ENCODE measurements at regions not wholly inside any gene's neighbourhood (a gene's known extent, or its start where the extent isn't known, plus 50 kb on each side); places are given as distances from the start of the nearest gene placed in this dataset.

DNA sequence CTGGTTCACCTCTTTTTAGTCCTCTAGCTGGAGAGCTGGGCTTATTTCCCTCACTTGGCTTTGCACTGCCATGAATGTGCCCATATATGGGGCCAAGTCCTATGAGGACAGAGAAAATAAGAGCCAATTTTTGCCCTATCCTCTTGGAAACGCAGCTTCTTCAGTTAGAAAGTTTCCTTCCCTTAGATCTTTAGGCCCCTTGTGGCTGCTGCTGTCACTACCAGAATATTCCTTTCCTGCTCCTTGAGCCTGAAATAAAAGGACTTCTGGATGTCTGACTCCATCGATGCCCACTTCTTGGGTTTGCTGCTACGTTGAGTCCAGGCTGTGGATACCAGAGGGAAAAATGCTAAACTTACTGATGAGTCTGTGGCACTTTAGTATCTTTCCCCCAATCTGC lies 487.1 kb downstream of the GRIN2A start:
- WGBS: 82% methylated on average over 3 of the region's 3 CpGs
- no peaks in the 10 kb centered on the region for H3K36me3 ChIP-seq
- intact Hi-C loops (cut with DNase I): no loop called here

More for the DNA sequence above, 487.1 kb downstream of the GRIN2A start:
- H3K4me1 ChIP-seq: no peaks in the 10 kb centered on the region
- H3K9me3 ChIP-seq: no peaks in the 10 kb centered on the region
- H3K27me3 ChIP-seq: peaks cover 0 to 14% (median 0%) of the 10 kb centered on the region in 4 donors
- TF ChIP-seq POLR2A (IDR thresholded peaks at IDR 0.05; ENCODE audit: low read depth): no peak
- TF ChIP-seq POLR2AphosphoS5 (IDR thresholded peaks at IDR 0.05): no peak
- no peak for TF ChIP-seq EP300 (IDR thresholded peaks at IDR 0.05)
- TF ChIP-seq, protein P1, sequence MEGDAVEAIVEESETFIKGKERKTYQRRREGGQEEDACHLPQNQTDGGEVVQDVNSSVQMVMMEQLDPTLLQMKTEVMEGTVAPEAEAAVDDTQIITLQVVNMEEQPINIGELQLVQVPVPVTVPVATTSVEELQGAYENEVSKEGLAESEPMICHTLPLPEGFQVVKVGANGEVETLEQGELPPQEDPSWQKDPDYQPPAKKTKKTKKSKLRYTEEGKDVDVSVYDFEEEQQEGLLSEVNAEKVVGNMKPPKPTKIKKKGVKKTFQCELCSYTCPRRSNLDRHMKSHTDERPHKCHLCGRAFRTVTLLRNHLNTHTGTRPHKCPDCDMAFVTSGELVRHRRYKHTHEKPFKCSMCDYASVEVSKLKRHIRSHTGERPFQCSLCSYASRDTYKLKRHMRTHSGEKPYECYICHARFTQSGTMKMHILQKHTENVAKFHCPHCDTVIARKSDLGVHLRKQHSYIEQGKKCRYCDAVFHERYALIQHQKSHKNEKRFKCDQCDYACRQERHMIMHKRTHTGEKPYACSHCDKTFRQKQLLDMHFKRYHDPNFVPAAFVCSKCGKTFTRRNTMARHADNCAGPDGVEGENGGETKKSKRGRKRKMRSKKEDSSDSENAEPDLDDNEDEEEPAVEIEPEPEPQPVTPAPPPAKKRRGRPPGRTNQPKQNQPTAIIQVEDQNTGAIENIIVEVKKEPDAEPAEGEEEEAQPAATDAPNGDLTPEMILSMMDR (IDR thresholded peaks at IDR 0.05): no peak
- H3K27ac ChIP-seq (replicated peaks in 1 of 4): no peak overlapping the region
- H3K4me3 ChIP-seq: no peak overlapping the region
- DNase-seq (ENCODE audit: extremely low spot score): no peak

Small RNAs in the stretch of these regions (small RNA-seq; reads per million reads assigned to genes)
- gene RNA5SP403: 0 reads per million in 3 donors
- gene RNA5SP404: 0 reads per million in 3 donors
